ENCODE measurements at regions not wholly inside any gene's neighbourhood (a gene's known extent, or its start where the extent isn't known, plus 50 kb on each side); places are given as distances from the start of the nearest gene placed in this dataset.

DNA sequence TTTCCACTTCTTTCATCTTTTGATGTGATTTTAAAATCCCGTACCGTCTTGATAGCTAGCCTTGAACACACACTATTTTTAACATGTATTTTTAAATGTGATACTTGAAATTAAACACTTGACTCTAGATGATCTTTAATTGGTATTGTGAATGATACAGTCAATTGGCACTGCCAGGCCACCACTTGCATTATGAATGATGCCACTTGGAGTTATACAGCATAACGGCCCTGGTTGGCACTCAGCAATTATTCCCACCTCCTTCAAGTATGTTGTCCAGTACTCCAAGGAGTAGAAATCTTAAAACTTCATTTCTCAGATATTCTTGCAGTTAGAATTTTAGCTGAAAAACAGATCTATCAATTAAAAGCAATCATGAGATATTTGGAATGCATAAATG, 62.9 kb downstream of the TENT5A start:
- TF ChIP-seq EP300 (IDR thresholded peaks at IDR 0.05; ENCODE audit: borderline replicate concordance in 1 of 2, low read depth in 1 of 2, low read length in 1 of 2), result no peak
- no peak for TF ChIP-seq CTCF (IDR thresholded peaks at IDR 0.05)
- TF ChIP-seq, protein P1, sequence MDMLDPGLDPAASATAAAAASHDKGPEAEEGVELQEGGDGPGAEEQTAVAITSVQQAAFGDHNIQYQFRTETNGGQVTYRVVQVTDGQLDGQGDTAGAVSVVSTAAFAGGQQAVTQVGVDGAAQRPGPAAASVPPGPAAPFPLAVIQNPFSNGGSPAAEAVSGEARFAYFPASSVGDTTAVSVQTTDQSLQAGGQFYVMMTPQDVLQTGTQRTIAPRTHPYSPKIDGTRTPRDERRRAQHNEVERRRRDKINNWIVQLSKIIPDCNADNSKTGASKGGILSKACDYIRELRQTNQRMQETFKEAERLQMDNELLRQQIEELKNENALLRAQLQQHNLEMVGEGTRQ (IDR thresholded peaks at IDR 0.05; ENCODE audit: borderline replicate concordance, low read depth, low read length), result no peak
- TF ChIP-seq POLR2AphosphoS5 (IDR thresholded peaks at IDR 0.05; ENCODE audit: low read depth, low read length), result no peak
- no peak for TF ChIP-seq MAX (IDR thresholded peaks at IDR 0.05; ENCODE audit: low read depth)
- TF ChIP-seq MEF2A (IDR thresholded peaks at IDR 0.05; ENCODE audit: borderline replicate concordance, low read depth), result no peak
- no peak for TF ChIP-seq SMC3 (IDR thresholded peaks at IDR 0.05; ENCODE audit: low read depth, low read length)
- no peak for TF ChIP-seq USF1 (IDR thresholded peaks at IDR 0.05; ENCODE audit: borderline replicate concordance, low read depth)
- TF ChIP-seq TAF1 (IDR thresholded peaks at IDR 0.05; ENCODE audit: borderline replicate concordance, low read depth, low read length), result no peak
- TF ChIP-seq EZH2phosphoT487 (IDR thresholded peaks at IDR 0.05; ENCODE audit: borderline replicate concordance, low read depth), result no peak
- no peak for TF ChIP-seq GATA2 (CRISPR knock-in tag; IDR thresholded peaks at IDR 0.05)
